Inferior parietal cortex (tissue), 1 donor: ENCODE measurements at regions not wholly inside any gene's neighbourhood (a gene's known extent, or its start where the extent isn't known, plus 50 kb on each side); places are given as distances from the start of the nearest gene placed in this dataset.
"Not testable (repeated sequence)": the region's sequence is repeated elsewhere in the genome, so short reads cannot be mapped to it uniquely, and the experiment has no call there.

ENCODE experiments used
- DNase-seq: peaks from one replicate; pipeline ENCODE4 v3.0.0-alpha.2; 2016; ENCODE audit errors: extremely low spot score

- not testable (repeated sequence) for DNase-seq
Measured at GRCh38 chr5:99730653-99731052, 801.8 kb upstream of the CHD1 start.

GRCh38 chr5:99724732-99725290, 796.0 kb upstream of the CHD1 start:
- DNase-seq: no peak

- DNase-seq: no peak
Measured at GRCh38 chr5:99721506-99721905, 792.7 kb upstream of the CHD1 start.

GRCh38 chr5:99715921-99716320, 787.1 kb upstream of the CHD1 start:
- no peak for DNase-seq

GRCh38 chr5:99706160-99706559, 777.4 kb upstream of the CHD1 start:
- no peak for DNase-seq

GRCh38 chr5:99702565-99702964, 773.8 kb upstream of the CHD1 start:
- DNase-seq: no peak

GRCh38 chr5:99694884-99695283, 766.1 kb upstream of the CHD1 start:
- DNase-seq: no peak

GRCh38 chr5:99686538-99686937, 757.7 kb upstream of the CHD1 start:
- no peak for DNase-seq

- DNase-seq: no peak
Measured at GRCh38 chr5:99675974-99676373, 747.2 kb upstream of the CHD1 start.

GRCh38 chr5:99674101-99674500, 745.3 kb upstream of the CHD1 start:
- DNase-seq: no peak

GRCh38 chr5:99664972-99665371, 736.2 kb upstream of the CHD1 start:
- DNase-seq: no peak

- DNase-seq: no peak
Measured at GRCh38 chr5:99651298-99651697, 722.5 kb upstream of the CHD1 start.

- DNase-seq: no peak
Measured at GRCh38 chr5:99646011-99646647, 717.3 kb upstream of the CHD1 start.

- DNase-seq: no peak
Measured at GRCh38 chr5:99644822-99645221, 716.0 kb upstream of the CHD1 start.

- DNase-seq: no peak
Measured at GRCh38 chr5:99640646-99641045, 711.8 kb upstream of the CHD1 start.

- DNase-seq: no peak
Measured at GRCh38 chr5:99639905-99640304, 711.1 kb upstream of the CHD1 start.

- DNase-seq: no peak
Measured at GRCh38 chr5:99636663-99637062, 707.9 kb upstream of the CHD1 start.

- DNase-seq: no peak
Measured at GRCh38 chr5:99621772-99622681, 693.2 kb upstream of the CHD1 start.

GRCh38 chr5:99617335-99617734, 688.5 kb upstream of the CHD1 start:
- DNase-seq: no peak

- no peak for DNase-seq
Measured at GRCh38 chr5:99614888-99615287, 686.1 kb upstream of the CHD1 start.

GRCh38 chr5:99607124-99607523, 678.3 kb upstream of the CHD1 start:
- DNase-seq: no peak

- DNase-seq: no peak
Measured at GRCh38 chr5:99605904-99606303, 677.1 kb upstream of the CHD1 start.

- DNase-seq: no peak
Measured at GRCh38 chr5:99600952-99601351, 672.1 kb upstream of the CHD1 start.
